ENCODE measurements at regions not wholly inside any gene's neighbourhood (a gene's known extent, or its start where the extent isn't known, plus 50 kb on each side); places are given as distances from the start of the nearest gene placed in this dataset.

DNA sequence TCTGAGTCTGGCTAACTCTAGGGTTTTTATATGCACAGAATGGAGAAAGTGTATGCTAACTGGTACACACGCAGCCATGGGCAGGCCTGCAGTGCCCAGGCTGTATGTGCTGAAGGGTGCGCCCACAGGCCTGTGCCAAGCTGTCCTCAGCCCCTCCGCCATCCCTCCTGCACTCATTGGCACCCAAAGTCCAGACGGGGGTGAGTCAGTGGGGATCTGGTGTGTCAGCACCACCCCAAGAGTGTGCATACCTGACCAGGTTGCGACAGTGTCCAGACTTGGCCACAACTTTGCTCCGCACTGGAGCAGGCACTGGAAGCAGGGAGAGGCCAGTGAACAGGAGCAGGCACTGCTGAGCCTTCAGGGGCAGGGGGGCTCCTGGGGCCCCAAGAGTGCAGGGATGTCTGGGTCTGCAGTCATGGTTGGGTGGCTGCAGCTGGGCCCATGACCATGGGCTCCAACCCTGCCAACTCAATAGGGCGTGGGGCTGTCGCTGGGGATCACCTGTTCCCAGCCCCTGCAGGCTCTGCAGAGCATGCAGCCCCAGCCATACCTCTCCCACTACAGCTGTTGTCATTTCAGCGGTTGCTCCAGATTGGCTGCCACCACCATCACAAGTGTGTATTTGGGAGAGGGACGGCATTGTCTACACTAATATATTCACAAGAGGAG is 717.8 kb downstream of the EPHA7 start (continued):
- TF ChIP-seq, protein P1, sequence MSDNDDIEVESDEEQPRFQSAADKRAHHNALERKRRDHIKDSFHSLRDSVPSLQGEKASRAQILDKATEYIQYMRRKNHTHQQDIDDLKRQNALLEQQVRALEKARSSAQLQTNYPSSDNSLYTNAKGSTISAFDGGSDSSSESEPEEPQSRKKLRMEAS (IDR thresholded peaks at IDR 0.05) = no peak
- no peak for TF ChIP-seq JUND (IDR thresholded peaks at IDR 0.05; ENCODE audit: low read length)
- TF ChIP-seq, protein P2, sequence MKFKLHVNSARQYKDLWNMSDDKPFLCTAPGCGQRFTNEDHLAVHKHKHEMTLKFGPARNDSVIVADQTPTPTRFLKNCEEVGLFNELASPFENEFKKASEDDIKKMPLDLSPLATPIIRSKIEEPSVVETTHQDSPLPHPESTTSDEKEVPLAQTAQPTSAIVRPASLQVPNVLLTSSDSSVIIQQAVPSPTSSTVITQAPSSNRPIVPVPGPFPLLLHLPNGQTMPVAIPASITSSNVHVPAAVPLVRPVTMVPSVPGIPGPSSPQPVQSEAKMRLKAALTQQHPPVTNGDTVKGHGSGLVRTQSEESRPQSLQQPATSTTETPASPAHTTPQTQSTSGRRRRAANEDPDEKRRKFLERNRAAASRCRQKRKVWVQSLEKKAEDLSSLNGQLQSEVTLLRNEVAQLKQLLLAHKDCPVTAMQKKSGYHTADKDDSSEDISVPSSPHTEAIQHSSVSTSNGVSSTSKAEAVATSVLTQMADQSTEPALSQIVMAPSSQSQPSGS (IDR thresholded peaks at IDR 0.05; ENCODE audit: low read length) = no peak

Measured in H1 (cell line).